C4-2B (cell line): ENCODE measurements at regions not wholly inside any gene's neighbourhood (a gene's known extent, or its start where the extent isn't known, plus 50 kb on each side); places are given as distances from the start of the nearest gene placed in this dataset.

Experiments
- H3K27ac ChIP-seq: fragments of 450-650 bp; 2 replicates; pipeline ENCODE4 v1.5.1; 2017
- CTCF ChIP-seq: fragments of 450-650 bp; conservative IDR thresholded peaks from 2 replicates; pipeline ENCODE4 v1.5.1; 2017; ENCODE audit warnings: mild to moderate bottlenecking
- ZFX ChIP-seq: fragments of 450-650 bp; IDR thresholded peaks from 2 replicates; pipeline ENCODE4 v1.6.1; 2017

GRCh38 chr15:97875025-97875512 lies 85.4 kb upstream of the ARRDC4 start:
- TF ChIP-seq CTCF: no peak
- TF ChIP-seq ZFX: no peak
- no peak overlapping the region for H3K27ac ChIP-seq

DNA sequence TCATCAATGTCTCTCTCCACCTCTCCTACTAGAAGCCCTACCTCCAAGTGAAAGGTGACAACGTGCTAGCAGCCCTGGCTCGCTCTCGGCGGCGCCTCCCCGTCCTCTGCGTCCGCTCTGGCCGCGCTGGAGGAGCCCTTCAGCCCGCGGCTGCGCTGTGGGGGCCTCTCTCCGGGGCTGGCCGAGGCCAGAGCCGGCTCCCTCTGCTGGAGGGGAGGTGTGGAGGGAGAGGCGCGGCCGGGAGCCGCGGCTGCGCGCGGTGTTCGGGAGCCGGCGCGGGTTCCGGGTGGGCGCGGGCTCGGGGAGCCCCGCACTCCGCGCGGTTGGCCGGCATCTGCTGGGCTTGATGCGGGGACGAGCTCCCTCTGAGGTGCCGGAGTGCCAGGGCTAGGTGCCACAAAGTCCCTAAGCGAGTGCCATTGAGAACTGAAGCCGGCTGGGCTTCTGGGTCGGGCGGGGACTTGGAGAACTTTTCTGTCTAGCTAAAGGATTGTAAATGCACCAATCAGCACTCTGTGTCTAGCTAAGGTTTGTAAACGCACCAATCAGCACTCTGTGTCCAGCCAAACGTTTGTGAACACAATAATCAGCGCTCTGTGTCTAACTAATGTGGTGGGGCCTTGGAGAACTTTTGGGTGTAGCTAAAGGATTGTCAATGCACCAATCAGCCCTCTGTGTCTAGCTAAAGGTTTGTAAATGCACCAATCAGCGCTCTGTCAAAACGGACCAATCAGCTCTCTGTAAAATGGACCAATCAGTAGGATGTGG lies 84.8 kb upstream of the ARRDC4 start:
- no peak overlapping the region for H3K27ac ChIP-seq
- TF ChIP-seq CTCF (peak; percentile 20), ZFX (no peak)

GRCh38 chr15:97876281-97876675 lies 84.2 kb upstream of the ARRDC4 start:
- TF ChIP-seq ZFX (no peak), CTCF (no peak)
- no peak overlapping the region for H3K27ac ChIP-seq

- no peak overlapping the region for H3K27ac ChIP-seq
- TF ChIP-seq CTCF (no peak), ZFX (no peak)
These were observed 79.0 kb upstream of the ARRDC4 start for GRCh38 chr15:97881346-97881965.

DNA sequence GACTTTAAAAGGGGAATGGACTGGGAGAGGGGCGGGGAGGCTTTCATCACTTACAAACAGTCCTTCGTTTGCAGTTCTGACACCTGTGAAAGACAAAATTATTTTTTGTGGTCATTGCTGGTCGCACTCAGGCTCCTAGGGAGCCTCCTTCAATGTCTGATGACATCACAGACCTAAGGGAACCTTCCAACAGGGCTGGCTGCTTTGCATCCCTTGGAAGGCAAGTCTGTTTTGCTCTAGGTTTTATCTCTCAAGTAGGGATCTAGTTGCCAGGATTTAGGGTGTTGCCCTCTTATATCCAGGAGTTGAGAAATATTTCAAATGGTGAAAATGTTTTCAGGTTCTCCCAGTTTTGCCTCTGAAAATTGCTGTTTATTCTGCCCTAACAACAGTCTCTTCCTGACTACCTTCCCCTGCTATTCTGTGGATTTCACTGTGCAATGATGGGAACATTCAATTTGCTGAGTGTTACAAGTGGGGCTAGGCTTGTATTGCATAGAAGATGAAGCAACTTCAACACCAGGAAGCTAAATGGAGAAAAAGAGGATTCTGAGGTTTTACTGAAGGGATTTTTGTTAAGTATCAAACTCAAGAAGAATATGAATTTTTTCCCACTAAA lies 75.9 kb upstream of the ARRDC4 start:
- H3K27ac ChIP-seq: no peak overlapping the region
- TF ChIP-seq CTCF (no peak), ZFX (no peak)

- H3K27ac ChIP-seq: no peak overlapping the region
- TF ChIP-seq CTCF: no peak
These were observed 70.2 kb upstream of the ARRDC4 start for GRCh38 chr15:97890307-97890706.
